Trophoblast cell (in vitro differentiated cells and primary cell): ENCODE measurements at regions not wholly inside any gene's neighbourhood (a gene's known extent, or its start where the extent isn't known, plus 50 kb on each side); places are given as distances from the start of the nearest gene placed in this dataset.
"Not testable (repeated sequence)": the region's sequence is repeated elsewhere in the genome, so short reads cannot be mapped to it uniquely, and the experiment has no call there.

Source experiments
- DNase-seq, 2 donors: peaks; one replicate each; pipeline ENCODE4 v3.0.0-alpha.2; 2016
- H2AFZ ChIP-seq: 2 replicates; pipeline ENCODE4 v1.6.1; 2013; ENCODE audit warnings: low read length, moderate library complexity, mild to moderate bottlenecking; ENCODE audit not compliant: insufficient read depth, poor library complexity
- H2AK5ac ChIP-seq: 2 replicates; pipeline ENCODE4 v1.6.1; 2013; ENCODE audit warnings: mild to moderate bottlenecking, low read length
- H2BK120ac ChIP-seq: 2 replicates; pipeline ENCODE4 v1.6.1; 2013; ENCODE audit warnings: low read length, mild to moderate bottlenecking, moderate library complexity; ENCODE audit not compliant: insufficient read depth, poor library complexity
- H2BK12ac ChIP-seq: 2 replicates; pipeline ENCODE4 v1.6.1; 2013; ENCODE audit warnings: mild to moderate bottlenecking, low read length, moderate library complexity
- H2BK5ac ChIP-seq: 2 replicates; pipeline ENCODE4 v1.6.1; 2013; ENCODE audit warnings: low read length, low read depth, moderate library complexity, mild to moderate bottlenecking; ENCODE audit not compliant: poor library complexity
- H3K14ac ChIP-seq: 2 replicates; pipeline ENCODE4 v1.6.1; 2013; ENCODE audit warnings: mild to moderate bottlenecking, low read length
- H3K18ac ChIP-seq: 2 replicates; pipeline ENCODE4 v1.6.1; 2013; ENCODE audit warnings: mild to moderate bottlenecking, low read length
- H3K23ac ChIP-seq: 2 replicates; pipeline ENCODE4 v1.6.1; 2013; ENCODE audit warnings: low read length
- H3K27ac ChIP-seq: 2 replicates; pipeline ENCODE4 v1.5.1; 2013; ENCODE audit warnings: low read depth, mild to moderate bottlenecking, inconsistent platforms, low read length, moderate library complexity
- H3K27me3 ChIP-seq: 2 replicates; pipeline ENCODE4 v1.6.1; 2013; ENCODE audit warnings: inconsistent platforms, mild to moderate bottlenecking, low read length, moderate library complexity; ENCODE audit not compliant: insufficient read depth
- H3K36me3 ChIP-seq, 2 experiments: 1 replicate in 1 of 2; 2 replicates in 1 of 2; pipeline ENCODE4 v1.6.1; 2013; ENCODE audit warnings: low read length in 2 of 2, mild to moderate bottlenecking in 2 of 2, moderate library complexity in 1 of 2; ENCODE audit not compliant: insufficient read depth in 2 of 2, control insufficient read depth in 1 of 2
- H3K4ac ChIP-seq: 2 replicates; pipeline ENCODE4 v1.6.1; 2013; ENCODE audit warnings: low read depth, mild to moderate bottlenecking, low read length, moderate library complexity
- H3K4me1 ChIP-seq, 2 experiments: 1 replicate in 1 of 2; 2 replicates in 1 of 2; pipeline ENCODE4 v1.6.1; 2013; ENCODE audit warnings: low read length in 2 of 2, mild to moderate bottlenecking in 2 of 2, moderate library complexity in 1 of 2; ENCODE audit not compliant: insufficient read depth in 2 of 2, control insufficient read depth in 1 of 2
- H3K4me2 ChIP-seq: 2 replicates; pipeline ENCODE4 v1.6.1; 2013; ENCODE audit warnings: inconsistent platforms, mild to moderate bottlenecking, low read length, moderate library complexity
- H3K4me3 ChIP-seq: 2 replicates; pipeline ENCODE4 v1.5.1; 2013; ENCODE audit warnings: mild to moderate bottlenecking, low read depth, low read length, inconsistent platforms
- H3K79me1 ChIP-seq: one replicate; pipeline ENCODE4 v1.6.1; 2013; ENCODE audit warnings: low read length
- H3K79me2 ChIP-seq: 2 replicates; pipeline ENCODE4 v1.6.1; 2013; ENCODE audit warnings: low read length, mild to moderate bottlenecking; ENCODE audit not compliant: control insufficient read depth, insufficient read depth, poor library complexity
- H3K9ac ChIP-seq: 2 replicates; pipeline ENCODE4 v1.6.1; 2013; ENCODE audit warnings: mild to moderate bottlenecking, low read length
- H3K9me3 ChIP-seq: 2 replicates; pipeline ENCODE4 v1.6.1; 2013; ENCODE audit warnings: low read depth, mild to moderate bottlenecking, control low read depth, inconsistent platforms, low read length; ENCODE audit not compliant: insufficient read depth
- H4K12ac ChIP-seq: 2 replicates; pipeline ENCODE4 v1.6.1; 2013; ENCODE audit warnings: low read depth, mild to moderate bottlenecking, low read length, moderate library complexity
- H4K8ac ChIP-seq: 2 replicates; pipeline ENCODE4 v1.6.1; 2013; ENCODE audit warnings: low read depth, mild to moderate bottlenecking, low read length, moderate library complexity
- H4K91ac ChIP-seq: one replicate; pipeline ENCODE4 v1.6.1; 2013; ENCODE audit warnings: low read depth, mild to moderate bottlenecking, low read length, moderate library complexity
- WGBS: extraction: QIAGEN DNeasy Blood & Tissue Kit; methylation state at CpG from one replicate; pipeline ENCODE4 v1.1.7; 2013; ENCODE audit warnings: missing lambda C conversion rate; ENCODE audit not compliant: insufficient read length, insufficient coverage; ENCODE audit errors: extremely low coverage; 5-methylcytosine and 5-hydroxymethylcytosine counted together

GRCh38 chr10:28891058-28891713 is 213.9 kb downstream of the BAMBI start:
- H3K4me1 ChIP-seq, result peaks cover 4 to 10% of the 10 kb centered on the region in 2 experiments
- H4K8ac ChIP-seq, result no peak overlapping the region
- H3K9ac ChIP-seq, result no peak overlapping the region
- H2AFZ ChIP-seq, result no peak overlapping the region
- H3K9me3 ChIP-seq, result no peaks in the 10 kb centered on the region
- H3K18ac ChIP-seq, result no peak overlapping the region
- no peaks in the 10 kb centered on the region for H3K27me3 ChIP-seq
- no peak overlapping the region for H2BK5ac ChIP-seq
- H3K79me1 ChIP-seq, result peaks cover 2% of the 10 kb centered on the region
- peak overlapping the region; percentile 36 for H4K91ac ChIP-seq
- H3K14ac ChIP-seq, result peak overlapping the region; percentile 3
- no peak overlapping the region for H4K12ac ChIP-seq
- H3K79me2 ChIP-seq, result no peaks in the 10 kb centered on the region
- H2BK120ac ChIP-seq, result no peak overlapping the region
- no peak overlapping the region for H3K27ac ChIP-seq
- peak overlapping the region; percentile 11 for H2BK12ac ChIP-seq
- no CpG with 5 or more reads among the region's 6 CpGs for WGBS
- no peak overlapping the region for H3K4me3 ChIP-seq
- no peak overlapping the region for H3K4me2 ChIP-seq
- no peak overlapping the region for H2AK5ac ChIP-seq
- peak in 1 of 2 donors; percentile 31 for DNase-seq
- no peak overlapping the region for H3K23ac ChIP-seq
- no peak overlapping the region for H3K4ac ChIP-seq
- no peaks in the 10 kb centered on the region for H3K36me3 ChIP-seq

GRCh38 chr10:28892818-28893547 is 215.7 kb downstream of the BAMBI start:
- Histone ChIP-seq H2BK12ac (no peak overlapping the region), H4K12ac (no peak overlapping the region), H2AK5ac (no peak overlapping the region), H3K9ac (no peak overlapping the region), H2BK120ac (no peak overlapping the region), H3K79me1 (peaks cover 2% of the 10 kb centered on the region), H3K4me3 (no peak overlapping the region), H3K23ac (no peak overlapping the region), H3K27ac (peak overlapping the region; percentile 76), H3K9me3 (no peaks in the 10 kb centered on the region), H3K4me1 (peaks cover 4 to 10% of the 10 kb centered on the region in 2 experiments), H2AFZ (no peak overlapping the region), H3K4me2 (no peak overlapping the region), H3K14ac (no peak overlapping the region), H3K79me2 (no peaks in the 10 kb centered on the region), H4K8ac (no peak overlapping the region), H3K27me3 (no peaks in the 10 kb centered on the region), H2BK5ac (no peak overlapping the region), H3K36me3 (no peaks in the 10 kb centered on the region), H4K91ac (no peak overlapping the region), H3K4ac (no peak overlapping the region), H3K18ac (no peak overlapping the region)
- no CpG with 5 or more reads among the region's 9 CpGs for WGBS
- peak in 1 of 2 donors; percentile 45 for DNase-seq

GRCh38 chr10:28894146-28894545 is 216.8 kb downstream of the BAMBI start:
- Histone ChIP-seq H3K14ac (no peak overlapping the region), H3K18ac (no peak overlapping the region), H3K4me2 (no peak overlapping the region), H2AFZ (no peak overlapping the region), H3K4ac (no peak overlapping the region), H3K79me2 (no peaks in the 10 kb centered on the region), H3K9ac (no peak overlapping the region), H2BK120ac (no peak overlapping the region), H4K8ac (no peak overlapping the region), H2BK5ac (no peak overlapping the region), H4K91ac (no peak overlapping the region), H2BK12ac (peak overlapping the region; percentile 37), H3K4me1 (peaks cover 4 to 10% of the 10 kb centered on the region in 2 experiments), H3K9me3 (no peaks in the 10 kb centered on the region), H3K27me3 (no peaks in the 10 kb centered on the region), H4K12ac (no peak overlapping the region), H3K79me1 (peaks cover 2% of the 10 kb centered on the region), H3K27ac (no peak overlapping the region), H2AK5ac (no peak overlapping the region), H3K23ac (no peak overlapping the region), H3K4me3 (no peak overlapping the region), H3K36me3 (no peaks in the 10 kb centered on the region)
- WGBS, result no CpG with 5 or more reads among the region's 5 CpGs
- no peak for DNase-seq

GRCh38 chr10:28895671-28896070 is 218.3 kb downstream of the BAMBI start:
- not testable (repeated sequence) for H3K9ac ChIP-seq, H3K36me3 ChIP-seq, H3K79me2 ChIP-seq, H2BK12ac ChIP-seq, H3K4me3 ChIP-seq, H3K4me1 ChIP-seq, H3K14ac ChIP-seq, H3K4me2 ChIP-seq, H2AFZ ChIP-seq, H3K23ac ChIP-seq, H3K18ac ChIP-seq, H3K4ac ChIP-seq, H2BK5ac ChIP-seq, H3K27me3 ChIP-seq, H2BK120ac ChIP-seq, H4K12ac ChIP-seq, DNase-seq, H4K8ac ChIP-seq, H3K9me3 ChIP-seq, H3K79me1 ChIP-seq, H4K91ac ChIP-seq, H3K27ac ChIP-seq, H2AK5ac ChIP-seq
- WGBS, result no CpG with 5 or more reads among the region's 15 CpGs
